ENCODE measurements at regions not wholly inside any gene's neighbourhood (a gene's known extent, or its start where the extent isn't known, plus 50 kb on each side); places are given as distances from the start of the nearest gene placed in this dataset.
"Not testable (repeated sequence)": the region's sequence is repeated elsewhere in the genome, so short reads cannot be mapped to it uniquely, and the experiment has no call there.

DNA sequence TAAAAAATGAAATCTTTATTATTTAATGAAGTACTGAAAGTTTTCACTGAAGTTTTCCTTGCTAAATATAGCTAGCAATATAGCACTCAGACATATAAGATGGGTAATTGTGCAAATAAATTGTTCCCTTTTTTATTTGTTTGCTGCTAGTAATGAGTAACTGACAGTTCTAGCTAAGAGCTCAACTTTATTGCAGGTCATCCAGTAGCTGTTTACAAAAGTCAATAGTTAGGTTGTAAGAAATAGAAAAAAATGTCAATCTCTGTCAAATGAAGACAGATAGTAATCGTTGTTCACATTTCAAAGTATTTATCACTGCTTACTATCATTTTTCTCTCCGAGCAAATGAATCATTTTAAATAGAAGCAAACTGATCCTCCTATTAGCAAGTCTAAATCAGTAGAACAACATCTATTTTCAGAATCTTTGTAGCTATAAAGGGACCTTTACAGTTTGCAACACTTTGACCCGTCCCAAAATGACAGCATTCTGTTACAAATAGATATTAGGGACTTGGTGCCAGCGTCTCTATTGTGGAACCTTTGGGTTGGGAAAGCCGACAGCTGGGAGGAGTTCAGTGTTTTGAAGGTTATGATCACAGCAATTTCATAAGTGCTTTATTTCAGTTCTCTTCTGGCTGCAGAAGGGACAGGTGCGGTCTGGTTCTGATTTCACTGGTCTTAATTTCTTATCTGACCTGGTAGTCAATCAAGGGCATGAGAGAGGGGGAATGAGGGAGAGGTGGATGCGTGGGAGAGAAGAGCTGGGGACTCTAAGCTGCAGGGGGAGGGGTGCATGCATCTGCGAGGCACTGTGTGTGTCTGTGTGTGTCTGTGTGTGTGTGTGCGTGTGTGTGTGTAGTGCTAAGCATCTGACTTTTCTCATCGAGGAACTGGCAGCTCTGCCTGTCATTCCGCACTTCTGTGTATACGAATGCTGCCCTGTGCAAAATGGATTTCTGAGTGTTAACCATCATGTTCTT is 227.9 kb upstream of the PITX2 start:
- DNase-seq: no peak

- no peak for DNase-seq
These were observed 229.1 kb upstream of the PITX2 start for GRCh38 chr4:110851989-110852388.

DNA sequence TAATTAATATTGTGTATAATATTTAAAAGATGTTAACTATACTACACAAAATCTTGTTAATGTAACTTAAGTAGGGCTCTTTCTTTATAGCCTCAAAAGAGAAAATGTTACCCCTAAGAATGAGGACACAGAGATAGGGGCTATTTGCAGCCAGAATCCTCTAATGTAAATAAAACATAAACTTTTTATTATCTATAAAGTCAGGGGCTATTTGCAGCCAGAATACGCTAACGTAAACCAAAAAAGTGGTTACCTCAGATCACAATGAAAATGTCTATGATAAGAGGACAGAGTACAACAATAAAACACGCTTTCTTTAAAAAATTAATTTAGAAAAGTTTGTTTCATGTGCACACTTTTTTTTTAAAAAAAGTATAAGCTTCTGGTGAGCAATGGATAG is 229.9 kb upstream of the PITX2 start:
- DNase-seq: no peak

GRCh38 chr4:110853242-110853641 is 230.4 kb upstream of the PITX2 start:
- no peak for DNase-seq

GRCh38 chr4:110854021-110854678 is 231.3 kb upstream of the PITX2 start:
- no peak for DNase-seq

GRCh38 chr4:110860125-110860524 is 237.2 kb upstream of the PITX2 start:
- no peak for DNase-seq

GRCh38 chr4:110860901-110861300 is 238.0 kb upstream of the PITX2 start:
- DNase-seq: no peak

GRCh38 chr4:110865611-110866259 is 242.9 kb upstream of the PITX2 start:
- no peak for DNase-seq

- no peak for DNase-seq
These were observed 244.5 kb upstream of the PITX2 start for GRCh38 chr4:110867251-110867960.

DNA sequence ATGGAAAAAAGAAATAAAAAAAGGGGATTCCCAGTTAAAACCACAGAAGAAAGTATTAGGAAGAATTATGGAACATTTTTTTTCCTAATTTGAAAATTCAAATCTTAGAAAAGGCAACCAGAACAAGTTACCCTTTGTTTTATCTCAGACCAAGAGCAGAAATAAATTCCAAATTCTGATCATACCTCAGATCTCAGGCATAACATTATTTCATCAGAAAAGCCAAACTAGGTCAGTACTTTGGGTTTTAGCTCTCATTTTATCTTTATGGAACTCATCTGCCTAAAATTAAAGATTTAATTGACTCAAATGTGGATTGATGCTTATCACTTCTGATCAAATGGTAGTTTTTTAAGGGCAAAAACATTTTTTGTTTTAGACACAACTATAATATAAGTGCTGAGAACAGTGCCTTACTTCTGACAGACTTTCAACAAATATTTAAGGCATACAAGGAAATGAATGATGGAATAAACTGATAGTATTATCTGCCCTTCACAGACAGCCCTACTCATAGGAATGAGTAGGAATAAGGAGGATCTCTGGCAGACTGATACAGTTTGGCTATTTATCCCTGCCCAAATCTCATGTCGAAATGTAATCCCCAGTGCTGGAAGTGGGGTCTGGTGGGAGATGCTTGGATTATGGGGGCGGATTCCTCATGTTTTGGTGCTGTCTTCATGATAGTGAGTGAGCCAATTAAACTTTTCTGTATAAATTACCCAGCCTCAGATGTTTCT is 245.3 kb upstream of the PITX2 start:
- DNase-seq: no peak

GRCh38 chr4:110869114-110869513 is 246.2 kb upstream of the PITX2 start:
- no peak for DNase-seq

DNA sequence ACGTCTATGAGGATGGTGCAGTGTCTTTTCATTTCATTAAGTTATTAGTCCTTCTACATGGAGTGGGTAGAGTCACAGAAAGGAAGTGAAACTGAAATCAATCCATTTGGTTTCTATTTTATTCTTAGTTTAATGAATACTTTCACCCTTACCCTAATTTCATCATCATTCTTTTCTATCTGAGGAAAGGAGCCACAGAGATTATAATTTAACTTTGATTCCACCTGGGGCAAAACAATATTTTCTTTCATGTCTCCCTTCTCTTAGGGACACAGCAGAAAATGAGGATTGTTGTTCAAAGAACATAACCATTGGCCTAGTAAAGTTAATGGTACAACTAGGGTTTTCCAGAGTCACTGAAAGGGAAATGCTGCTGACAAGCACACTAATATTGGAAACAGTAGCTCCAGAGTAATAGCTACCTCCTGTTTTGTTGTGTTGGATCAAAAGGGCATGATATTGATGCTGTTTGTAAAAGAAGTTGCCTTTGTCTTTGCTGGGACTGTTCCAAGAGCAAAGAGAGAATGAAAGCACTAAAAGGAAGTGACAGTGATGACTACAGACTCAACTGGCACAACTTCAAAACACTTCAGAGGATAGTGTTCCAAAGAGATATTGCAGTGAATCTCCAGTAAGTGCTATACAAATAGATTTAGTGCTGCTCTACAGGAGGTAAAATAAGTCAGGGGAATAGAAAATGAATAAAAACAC is 247.1 kb upstream of the PITX2 start:
- no peak for DNase-seq

- DNase-seq: not testable (repeated sequence)
These were observed 253.3 kb upstream of the PITX2 start for GRCh38 chr4:110876214-110876613.

DNA sequence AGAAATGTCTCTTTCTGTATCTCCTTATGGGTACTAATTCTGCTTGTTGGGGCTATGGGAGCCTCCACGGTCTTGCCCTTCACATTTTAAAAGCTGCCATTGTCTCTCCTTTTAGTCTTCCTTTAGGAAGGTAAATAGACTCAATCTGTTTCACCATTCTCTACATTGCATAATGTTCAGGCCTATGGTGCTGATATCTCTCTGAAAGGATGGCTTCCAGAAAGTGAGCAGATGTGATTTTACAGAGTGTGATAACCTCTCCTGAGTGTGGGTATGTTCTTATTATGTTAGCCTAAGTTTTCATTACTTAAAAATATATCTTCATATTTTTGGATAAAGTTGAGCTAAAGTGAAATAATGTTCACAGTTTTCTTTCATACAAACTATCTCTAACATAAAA is 254.0 kb upstream of the PITX2 start:
- DNase-seq: no peak

DNA sequence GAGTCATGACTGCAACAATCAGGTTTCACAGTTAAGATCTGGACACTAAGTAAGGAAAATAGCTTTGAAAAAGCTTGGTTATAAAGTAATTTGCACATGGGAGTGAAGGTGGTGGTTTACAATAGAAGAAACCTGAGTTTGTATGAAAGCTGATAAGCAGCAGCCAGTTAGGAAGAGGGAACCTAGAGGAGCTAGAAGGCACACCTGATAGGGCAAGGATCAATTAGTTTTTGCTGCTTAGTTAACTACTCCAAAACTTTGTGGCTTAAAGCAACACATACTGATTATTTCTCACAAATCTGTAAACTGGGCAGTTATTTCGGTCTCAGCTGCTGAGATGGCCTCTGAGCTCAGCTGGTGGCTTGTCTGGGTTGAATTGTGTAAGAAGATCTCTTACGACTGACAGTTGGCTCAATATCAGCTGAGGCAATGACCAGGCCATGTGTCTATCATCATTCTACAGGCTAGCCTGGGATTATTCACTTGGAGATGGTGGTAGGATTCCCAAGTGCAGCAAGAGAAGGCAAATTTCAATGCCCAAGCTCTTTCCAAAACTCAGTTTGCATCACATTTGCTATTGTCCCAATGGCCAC is 255.0 kb upstream of the PITX2 start:
- no peak for DNase-seq

DNA sequence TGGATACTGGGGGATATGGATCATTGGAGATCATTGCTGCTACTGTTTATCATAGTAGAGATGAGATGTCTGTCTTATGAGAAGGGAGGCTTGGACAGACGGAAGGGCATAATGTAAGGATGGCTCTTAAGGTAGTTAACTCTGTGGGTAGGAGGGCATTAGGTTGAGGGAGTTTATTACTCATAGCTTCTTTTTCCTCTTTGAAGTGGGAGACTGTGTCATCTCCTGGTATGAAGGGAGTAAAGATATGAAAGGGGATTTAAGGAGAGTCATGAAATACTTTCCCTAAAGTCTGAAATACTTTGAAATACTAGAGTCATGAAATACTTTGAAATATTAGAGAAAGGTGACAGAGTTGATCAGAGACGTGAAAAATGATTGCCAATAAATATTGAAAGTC is 255.5 kb upstream of the PITX2 start:
- no peak for DNase-seq

DNA sequence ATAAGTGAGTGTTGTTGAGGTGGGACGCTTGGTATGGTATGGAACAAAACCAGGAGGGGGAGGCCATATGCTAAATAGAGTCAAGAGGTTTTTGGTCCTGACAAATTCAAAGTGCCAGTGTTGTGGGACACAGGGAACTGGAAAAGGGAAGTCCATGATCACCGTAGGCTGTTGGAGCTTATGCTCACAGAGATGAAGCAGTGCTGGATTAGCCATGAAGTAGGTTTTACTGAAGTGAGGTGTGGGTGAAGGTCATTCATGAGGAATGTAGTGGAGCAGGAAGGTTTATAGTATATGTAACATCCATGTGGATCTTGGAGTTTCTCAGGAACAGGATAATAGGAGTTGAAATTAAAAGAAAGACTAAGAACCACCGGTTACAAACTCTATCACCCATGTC is 256.1 kb upstream of the PITX2 start:
- DNase-seq: no peak

DNA sequence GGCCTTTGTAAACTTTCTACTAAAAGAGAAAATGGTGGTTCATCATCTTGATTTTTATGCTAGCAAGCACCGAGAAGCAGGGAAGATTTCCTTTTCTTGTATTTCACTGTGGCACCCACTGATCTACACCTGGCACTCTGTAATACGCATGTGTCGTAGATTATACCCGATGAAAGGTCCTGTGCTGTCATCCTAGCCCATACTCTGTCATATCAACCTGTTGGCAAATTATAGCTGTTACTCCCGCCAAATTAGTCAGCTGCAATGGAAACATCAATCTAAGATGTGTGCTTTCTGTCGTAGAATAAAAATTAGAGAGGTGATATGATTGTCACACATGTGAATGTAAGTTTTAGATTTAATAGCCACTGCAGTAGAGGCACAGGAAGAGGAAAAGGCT is 263.4 kb upstream of the PITX2 start:
- DNase-seq: no peak

DNA sequence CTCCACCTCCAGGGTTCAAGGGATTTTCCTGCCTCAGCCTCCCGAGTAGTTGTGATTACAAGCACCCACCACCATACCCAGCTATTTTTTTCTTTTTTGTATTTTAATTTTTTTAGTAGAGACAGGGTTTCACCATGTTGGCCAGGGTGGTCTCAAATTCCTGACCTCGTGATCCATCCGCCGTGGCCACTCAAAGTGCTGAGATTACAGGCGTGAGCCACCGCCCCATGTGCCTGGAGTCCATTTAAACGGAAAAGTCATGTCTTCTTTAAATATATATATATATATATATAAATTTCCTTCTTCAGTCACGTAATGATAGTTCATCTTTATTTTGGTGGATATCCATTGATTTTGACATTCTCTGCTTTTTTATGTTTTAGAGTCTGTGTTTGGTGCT is 264.0 kb upstream of the PITX2 start:
- DNase-seq: no peak

- DNase-seq: no peak
These were observed 274.9 kb upstream of the PITX2 start for GRCh38 chr4:110897784-110898183.

DNA sequence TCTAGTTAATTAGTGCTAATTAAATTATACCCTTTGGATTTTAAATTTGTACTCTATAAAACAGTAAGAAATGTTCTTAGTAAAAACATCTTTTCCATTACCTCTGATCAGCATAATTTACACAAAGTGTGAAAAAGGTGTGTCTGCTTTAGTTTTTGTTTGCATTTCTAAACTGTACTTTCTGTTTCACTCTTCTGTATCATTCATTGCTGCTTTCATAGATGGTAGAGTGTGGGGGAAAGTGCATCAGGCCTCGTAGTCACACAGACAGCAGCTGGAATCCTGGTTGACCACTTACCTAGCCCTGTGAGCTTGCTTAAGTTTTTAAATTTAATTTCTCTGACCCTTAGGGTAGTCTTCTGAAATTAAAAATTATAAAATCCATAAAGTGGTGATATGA is 275.4 kb upstream of the PITX2 start:
- no peak for DNase-seq
